Left ventricle myocardium inferior (tissue), 1 donor: ENCODE measurements at regions not wholly inside any gene's neighbourhood (a gene's known extent, or its start where the extent isn't known, plus 50 kb on each side); places are given as distances from the start of the nearest gene placed in this dataset.

ENCODE experiments used
- DNase-seq: peaks from one replicate; pipeline ENCODE4 v3.0.0-alpha.2; 2020
- H3K27ac ChIP-seq: fragments of 200-600 bp; replicated peaks from 2 replicates; pipeline ENCODE4 v1.8.0; 2021
- H3K27me3 ChIP-seq: fragments of 200-600 bp; 2 replicates; pipeline ENCODE4 v1.8.0; 2021; ENCODE audit warnings: low read depth
- H3K36me3 ChIP-seq: fragments of 200-600 bp; 2 replicates; pipeline ENCODE4 v1.8.0; 2021
- H3K4me1 ChIP-seq: fragments of 200-600 bp; 2 replicates; pipeline ENCODE4 v1.8.0; 2021
- H3K4me3 ChIP-seq: fragments of 200-600 bp; 2 replicates; pipeline ENCODE4 v1.8.0; 2021; ENCODE audit warnings: mild to moderate bottlenecking, moderate library complexity
- H3K9me3 ChIP-seq: fragments of 200-600 bp; replicated peaks from 2 replicates; pipeline ENCODE4 v1.8.0; 2021
- intact Hi-C: fragments of 100-400 bp; cut with micrococcal nuclease; formaldehyde crosslinking; loops from one replicate; pipeline ENCODE4 v1.11.0; 2022
- TF ChIP-seq, protein P1 (sequence below): fragments of 200-600 bp; IDR thresholded peaks from 2 replicates; pipeline ENCODE4 v1.8.0; 2021; ENCODE audit warnings: antibody characterized with exemption, mild to moderate bottlenecking, borderline replicate concordance
- donor health status: DM: no; HTN: yes; CAD: no; lungs with severe emphysema.

DNA sequence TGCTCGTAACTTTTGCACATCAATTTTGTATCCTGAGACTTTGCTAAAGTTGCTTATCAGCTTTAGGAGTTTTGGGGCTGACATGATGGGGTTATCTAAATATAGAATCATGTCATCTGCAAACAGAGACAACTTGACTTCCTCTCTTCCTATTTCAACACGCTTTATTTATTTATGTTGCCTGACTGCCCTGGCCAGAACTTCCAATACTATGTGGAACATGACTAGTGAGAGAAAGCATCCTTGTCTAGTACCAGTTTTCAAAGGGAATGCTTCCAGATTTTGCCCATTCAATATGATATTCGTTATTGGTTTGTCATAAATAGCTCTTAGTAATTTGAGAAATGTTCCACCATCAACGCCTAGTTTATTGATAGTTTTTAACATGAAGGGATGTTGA is 65.4 kb upstream of the CDH12 start:
- no peaks in the 10 kb centered on the region for H3K36me3 ChIP-seq
- H3K4me3 ChIP-seq: no peak overlapping the region
- TF ChIP-seq, protein P1, sequence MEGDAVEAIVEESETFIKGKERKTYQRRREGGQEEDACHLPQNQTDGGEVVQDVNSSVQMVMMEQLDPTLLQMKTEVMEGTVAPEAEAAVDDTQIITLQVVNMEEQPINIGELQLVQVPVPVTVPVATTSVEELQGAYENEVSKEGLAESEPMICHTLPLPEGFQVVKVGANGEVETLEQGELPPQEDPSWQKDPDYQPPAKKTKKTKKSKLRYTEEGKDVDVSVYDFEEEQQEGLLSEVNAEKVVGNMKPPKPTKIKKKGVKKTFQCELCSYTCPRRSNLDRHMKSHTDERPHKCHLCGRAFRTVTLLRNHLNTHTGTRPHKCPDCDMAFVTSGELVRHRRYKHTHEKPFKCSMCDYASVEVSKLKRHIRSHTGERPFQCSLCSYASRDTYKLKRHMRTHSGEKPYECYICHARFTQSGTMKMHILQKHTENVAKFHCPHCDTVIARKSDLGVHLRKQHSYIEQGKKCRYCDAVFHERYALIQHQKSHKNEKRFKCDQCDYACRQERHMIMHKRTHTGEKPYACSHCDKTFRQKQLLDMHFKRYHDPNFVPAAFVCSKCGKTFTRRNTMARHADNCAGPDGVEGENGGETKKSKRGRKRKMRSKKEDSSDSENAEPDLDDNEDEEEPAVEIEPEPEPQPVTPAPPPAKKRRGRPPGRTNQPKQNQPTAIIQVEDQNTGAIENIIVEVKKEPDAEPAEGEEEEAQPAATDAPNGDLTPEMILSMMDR: no peak
- H3K4me1 ChIP-seq: no peaks in the 10 kb centered on the region
- no peaks in the 10 kb centered on the region for H3K27me3 ChIP-seq
- peaks cover 3% of the 10 kb centered on the region for H3K9me3 ChIP-seq
- no peak overlapping the region for H3K27ac ChIP-seq
- no peak for DNase-seq
- intact Hi-C loops: no loop called here

DNA sequence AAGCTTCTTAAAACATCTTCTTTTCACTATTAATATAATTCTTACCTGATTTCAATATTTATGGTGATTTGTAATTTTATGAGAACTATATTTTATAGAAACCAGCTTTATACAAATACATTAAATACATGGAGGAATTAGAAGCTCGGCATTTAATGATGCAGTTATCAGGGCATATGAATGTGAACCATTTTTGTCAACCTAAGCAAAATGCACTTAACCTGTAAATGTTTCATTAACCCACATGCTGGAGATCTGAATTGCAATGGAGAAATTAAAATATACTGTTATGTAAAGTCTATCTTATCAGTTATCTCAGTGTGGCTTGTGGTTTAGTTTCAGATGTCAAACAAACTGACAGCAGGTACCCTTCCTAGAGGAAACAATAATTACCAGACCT is 63.2 kb upstream of the CDH12 start:
- no peak for DNase-seq
- no peaks in the 10 kb centered on the region for H3K27me3 ChIP-seq
- intact Hi-C loops: no loop called here
- H3K27ac ChIP-seq: no peak overlapping the region
- TF ChIP-seq, protein P1: no peak
- H3K36me3 ChIP-seq: no peaks in the 10 kb centered on the region
- no peak overlapping the region for H3K4me3 ChIP-seq
- peaks cover 3% of the 10 kb centered on the region for H3K9me3 ChIP-seq
- no peaks in the 10 kb centered on the region for H3K4me1 ChIP-seq

DNA sequence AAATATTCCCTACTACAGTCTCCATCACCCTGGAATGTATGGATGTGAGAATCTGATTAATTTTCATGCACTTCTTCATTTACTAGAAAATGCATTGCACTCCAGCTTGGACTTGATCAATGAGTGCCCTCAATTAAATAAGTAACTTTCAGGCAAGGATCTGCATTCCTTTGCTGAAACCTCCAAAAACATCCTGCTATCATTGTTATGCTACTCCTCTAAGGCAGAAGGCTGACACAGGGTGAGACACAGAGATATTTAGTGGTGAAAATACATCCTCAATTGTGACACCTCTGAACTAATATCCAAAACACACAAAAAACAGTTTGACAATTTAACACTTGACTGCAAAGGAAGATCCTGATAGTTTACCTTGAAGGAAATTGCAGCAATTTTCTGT is 57.9 kb upstream of the CDH12 start:
- H3K27me3 ChIP-seq: no peaks in the 10 kb centered on the region
- no peaks in the 10 kb centered on the region for H3K36me3 ChIP-seq
- no peaks in the 10 kb centered on the region for H3K4me1 ChIP-seq
- H3K9me3 ChIP-seq: no peaks in the 10 kb centered on the region
- H3K4me3 ChIP-seq: no peak overlapping the region
- no peak for DNase-seq
- no peak overlapping the region for H3K27ac ChIP-seq
- intact Hi-C loops: no loop called here
- TF ChIP-seq, protein P1: no peak

DNA sequence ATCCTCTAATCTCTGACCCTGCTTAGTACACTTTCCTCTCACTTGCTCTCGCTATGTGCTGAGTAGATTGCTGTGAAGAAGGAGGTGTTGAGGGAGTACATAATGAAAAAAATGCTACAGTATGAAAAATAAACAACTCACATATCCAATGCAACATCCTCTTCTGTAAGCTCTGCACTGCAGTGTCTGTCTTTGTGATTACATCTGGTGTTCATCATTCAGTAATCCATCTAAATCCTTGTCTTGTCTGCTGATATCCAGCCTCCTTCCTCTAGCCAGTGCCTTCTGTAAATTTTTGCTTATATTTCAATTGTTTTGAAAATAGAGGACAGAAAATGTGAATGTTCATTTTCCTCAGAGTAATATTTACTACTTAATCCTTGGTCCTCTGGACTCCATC is 57.4 kb upstream of the CDH12 start:
- intact Hi-C loops: no loop called here
- no peak overlapping the region for H3K4me3 ChIP-seq
- H3K36me3 ChIP-seq: no peaks in the 10 kb centered on the region
- H3K4me1 ChIP-seq: no peaks in the 10 kb centered on the region
- H3K9me3 ChIP-seq: no peaks in the 10 kb centered on the region
- no peak overlapping the region for H3K27ac ChIP-seq
- TF ChIP-seq, protein P1: no peak
- H3K27me3 ChIP-seq: no peaks in the 10 kb centered on the region
- no peak for DNase-seq

DNA sequence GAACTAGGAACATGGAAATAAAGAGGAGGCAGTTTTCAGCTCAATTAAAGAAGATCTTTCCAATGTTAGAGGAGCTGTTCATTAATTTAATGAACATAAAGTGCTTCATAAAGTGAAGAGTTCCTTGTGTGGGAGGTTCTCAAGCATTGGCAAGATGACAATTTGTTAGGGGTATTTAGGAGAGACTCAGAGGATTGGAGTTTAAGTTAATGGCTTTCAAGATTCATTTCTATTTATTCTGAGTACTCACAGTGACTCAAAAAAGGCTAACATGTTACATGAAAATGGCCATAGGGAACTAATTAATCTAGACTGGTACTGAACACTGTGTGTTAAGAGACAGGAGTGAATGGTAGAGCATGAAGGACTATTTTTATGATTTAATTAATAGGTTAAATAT is 55.4 kb upstream of the CDH12 start:
- TF ChIP-seq, protein P1: no peak
- intact Hi-C loops: no loop called here
- no peaks in the 10 kb centered on the region for H3K27me3 ChIP-seq
- H3K4me3 ChIP-seq: no peak overlapping the region
- H3K9me3 ChIP-seq: no peaks in the 10 kb centered on the region
- H3K27ac ChIP-seq: no peak overlapping the region
- DNase-seq: no peak
- H3K4me1 ChIP-seq: no peaks in the 10 kb centered on the region
- no peaks in the 10 kb centered on the region for H3K36me3 ChIP-seq

DNA sequence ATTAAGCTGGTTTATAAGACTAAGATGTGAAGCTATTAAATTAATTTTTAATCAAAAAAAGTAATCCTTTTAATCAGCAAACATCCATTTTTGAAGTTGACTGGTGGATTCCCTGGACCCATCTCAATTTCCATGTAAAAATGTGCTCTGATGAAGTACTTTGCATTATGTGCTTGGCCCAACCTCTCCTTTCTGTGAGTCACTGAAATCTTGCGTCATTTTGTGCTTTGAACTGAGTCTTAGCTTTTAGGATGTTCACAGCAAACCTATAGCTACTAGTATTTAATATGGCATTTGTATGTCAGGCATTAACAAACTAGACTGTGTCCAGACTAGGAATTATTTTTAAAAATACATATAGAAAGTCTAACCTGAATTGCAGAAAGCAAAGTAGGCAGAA is 55.0 kb upstream of the CDH12 start:
- no peak overlapping the region for H3K4me3 ChIP-seq
- no peaks in the 10 kb centered on the region for H3K9me3 ChIP-seq
- intact Hi-C loops: no loop called here
- H3K36me3 ChIP-seq: no peaks in the 10 kb centered on the region
- DNase-seq: no peak
- H3K27me3 ChIP-seq: no peaks in the 10 kb centered on the region
- no peaks in the 10 kb centered on the region for H3K4me1 ChIP-seq
- TF ChIP-seq, protein P1: no peak
- no peak overlapping the region for H3K27ac ChIP-seq
